Endodermal cell (in vitro differentiated cells): ENCODE measurements at regions not wholly inside any gene's neighbourhood (a gene's known extent, or its start where the extent isn't known, plus 50 kb on each side); places are given as distances from the start of the nearest gene placed in this dataset.

ENCODE experiments used
- DNase-seq: peaks from one replicate; pipeline ENCODE4 v3.0.0-alpha.2; 2017
- H3K27ac ChIP-seq: 2 replicates; pipeline ENCODE4 v1.5.1; 2013; ENCODE audit warnings: mild to moderate bottlenecking, low read depth, low read length, moderate library complexity
- H3K27me3 ChIP-seq: 2 replicates; pipeline ENCODE4 v1.6.1; 2013; ENCODE audit warnings: mild to moderate bottlenecking, low read length, moderate library complexity; ENCODE audit not compliant: insufficient read depth, control insufficient read depth, poor library complexity, severe bottlenecking
- H3K36me3 ChIP-seq: 2 replicates; pipeline ENCODE4 v1.7.0; 2013; ENCODE audit warnings: mild to moderate bottlenecking, low read length, moderate library complexity; ENCODE audit not compliant: control insufficient read depth, insufficient read depth
- H3K4me1 ChIP-seq: one replicate; pipeline ENCODE4 v1.7.0; 2013; ENCODE audit warnings: low read length; ENCODE audit not compliant: control insufficient read depth, insufficient read depth
- H3K4me3 ChIP-seq: 2 replicates; pipeline ENCODE4 v1.5.1; 2013; ENCODE audit warnings: mild to moderate bottlenecking, low read length, moderate library complexity
- H3K9ac ChIP-seq: 2 replicates; pipeline ENCODE4 v1.6.1; 2013; ENCODE audit warnings: mild to moderate bottlenecking, low read length, moderate library complexity; ENCODE audit not compliant: poor library complexity, severe bottlenecking; ENCODE audit errors: extremely low read depth
- H3K9me3 ChIP-seq: 2 replicates; pipeline ENCODE4 v1.6.1; 2013; ENCODE audit warnings: mild to moderate bottlenecking, low read length, moderate library complexity; ENCODE audit not compliant: control insufficient read depth
- H3K27ac Mint-ChIP-seq: 2 replicates; pipeline ENCODE4 v1.8.0; 2020; ENCODE audit warnings: mixed read lengths
- H3K27me3 Mint-ChIP-seq: 2 replicates; pipeline ENCODE4 v1.8.0; 2021; ENCODE audit warnings: mild to moderate bottlenecking, mixed read lengths; ENCODE audit not compliant: insufficient read depth
- H3K36me3 Mint-ChIP-seq: 2 replicates; pipeline ENCODE4 v1.8.0; 2020; ENCODE audit warnings: low read depth, mixed read lengths
- H3K4me1 Mint-ChIP-seq: 2 replicates; pipeline ENCODE4 v1.8.0; 2020; ENCODE audit warnings: mixed read lengths
- H3K4me3 Mint-ChIP-seq: 2 replicates; pipeline ENCODE4 v1.8.0; 2020; ENCODE audit warnings: mild to moderate bottlenecking, moderate library complexity, mixed read lengths
- H3K9me3 Mint-ChIP-seq: 2 replicates; pipeline ENCODE4 v1.8.0; 2020; ENCODE audit warnings: mild to moderate bottlenecking, mixed read lengths
- CTCF ChIP-seq: fragments of 200-600 bp; sonication (generic); conservative IDR thresholded peaks from 2 replicates; pipeline ENCODE4 v1.5.0; 2021; ENCODE audit warnings: antibody characterized with exemption, mild to moderate bottlenecking
- WGBS, 2 experiments: methylation state at CpG; one replicate each; pipeline versions ENCODE4 v1.1.5 to v1.1.7; 2013; ENCODE audit warnings: missing lambda C conversion rate in 2 of 2, mixed read lengths in 1 of 2; ENCODE audit not compliant: insufficient coverage in 1 of 2, insufficient read length in 1 of 2; 5-methylcytosine and 5-hydroxymethylcytosine counted together

- Histone ChIP-seq H3K27me3 (peaks cover 7% of the 10 kb centered on the region), H3K9me3 (no peaks in the 10 kb centered on the region), H3K4me3 (no peak overlapping the region), H3K27ac (no peak overlapping the region), H3K4me1 (no peaks in the 10 kb centered on the region), H3K9ac (no peak overlapping the region), H3K36me3 (no peaks in the 10 kb centered on the region)
- no peak overlapping the region for H3K27ac Mint-ChIP-seq
- H3K36me3 Mint-ChIP-seq: no peaks in the 10 kb centered on the region
- peaks cover 7% of the 10 kb centered on the region for H3K4me1 Mint-ChIP-seq
- DNase-seq: no peak
- no peaks in the 10 kb centered on the region for H3K9me3 Mint-ChIP-seq
- 90 to 100% methylated on average over 1 to 3 of the region's 3 CpGs for WGBS, 2 experiments
- H3K27me3 Mint-ChIP-seq: peaks cover 4% of the 10 kb centered on the region
- no peak for TF ChIP-seq CTCF
- no peak overlapping the region for H3K4me3 Mint-ChIP-seq
These were observed 83.0 kb upstream of the IFNE start for GRCh38 chr9:21565155-21565554.

- Mint-ChIP-seq H3K4me3 (no peak overlapping the region), H3K27me3 (no peaks in the 10 kb centered on the region), H3K36me3 (no peaks in the 10 kb centered on the region), H3K27ac (no peak overlapping the region), H3K9me3 (no peaks in the 10 kb centered on the region), H3K4me1 (peaks cover 5% of the 10 kb centered on the region)
- WGBS, 2 experiments: 57 to 98% methylated on average over 1 to 2 of the region's 2 CpGs
- no peak for DNase-seq
- Histone ChIP-seq H3K36me3 (no peaks in the 10 kb centered on the region), H3K9ac (no peak overlapping the region), H3K9me3 (no peaks in the 10 kb centered on the region), H3K27ac (no peak overlapping the region), H3K27me3 (no peaks in the 10 kb centered on the region), H3K4me3 (no peak overlapping the region), H3K4me1 (no peaks in the 10 kb centered on the region)
- TF ChIP-seq CTCF: no peak
These were observed 85.8 kb upstream of the IFNE start for GRCh38 chr9:21567926-21568325.

GRCh38 chr9:21568484-21568883 is 86.4 kb upstream of the IFNE start:
- Histone ChIP-seq H3K4me1 (no peaks in the 10 kb centered on the region), H3K36me3 (no peaks in the 10 kb centered on the region), H3K9ac (no peak overlapping the region), H3K9me3 (no peaks in the 10 kb centered on the region), H3K27ac (no peak overlapping the region), H3K27me3 (no peaks in the 10 kb centered on the region), H3K4me3 (no peak overlapping the region)
- no peak for TF ChIP-seq CTCF
- no peak for DNase-seq
- Mint-ChIP-seq H3K27ac (no peak overlapping the region), H3K4me1 (peaks cover 5% of the 10 kb centered on the region), H3K9me3 (no peaks in the 10 kb centered on the region), H3K27me3 (no peaks in the 10 kb centered on the region), H3K4me3 (no peak overlapping the region), H3K36me3 (no peaks in the 10 kb centered on the region)
- WGBS, 2 experiments: 88 to 89% methylated on average over 1 to 3 of the region's 3 CpGs
